Upper lobe of left lung (tissue), 4 donors: ENCODE measurements at regions not wholly inside any gene's neighbourhood (a gene's known extent, or its start where the extent isn't known, plus 50 kb on each side); places are given as distances from the start of the nearest gene placed in this dataset.

Experiments
- POLR2AphosphoS5 ChIP-seq, 2 donors: sonication (generic); formaldehyde crosslinking; IDR thresholded peaks; one replicate each; pipeline ENCODE4 v1.5.1; 2017; ENCODE audit warnings: antibody characterized with exemption in 2 of 2
- TF ChIP-seq, protein P1 (sequence below), 6 experiments: fragments of 450-650 bp in 4 of 6; fragments of 200-600 bp in 2 of 6; sonication (generic) in 2 of 6; IDR thresholded peaks; one replicate each; pipeline ENCODE4 v1.5.1; 2016 to 2019; ENCODE audit warnings: antibody characterized with exemption in 6 of 6

DNA sequence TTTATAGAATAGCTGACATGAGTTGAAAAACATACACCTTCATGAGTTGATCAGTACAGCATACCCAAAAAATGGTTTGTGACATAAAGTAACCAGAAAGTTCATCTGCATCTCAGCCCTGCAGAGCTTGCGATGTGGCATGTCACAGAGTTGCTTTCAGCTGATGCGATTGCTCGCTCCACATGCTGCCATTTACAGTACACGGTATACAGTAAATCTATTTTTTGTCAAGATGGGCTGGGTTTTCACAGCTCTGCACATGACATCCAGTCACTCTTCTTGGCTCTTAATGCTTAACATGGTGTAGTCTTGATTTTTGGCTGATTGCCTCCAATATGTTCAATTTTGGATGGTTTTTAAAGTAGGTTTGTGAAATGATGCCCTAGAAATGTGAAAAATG lies 811.9 kb downstream of the SATB2 start:
- TF ChIP-seq, protein P1, sequence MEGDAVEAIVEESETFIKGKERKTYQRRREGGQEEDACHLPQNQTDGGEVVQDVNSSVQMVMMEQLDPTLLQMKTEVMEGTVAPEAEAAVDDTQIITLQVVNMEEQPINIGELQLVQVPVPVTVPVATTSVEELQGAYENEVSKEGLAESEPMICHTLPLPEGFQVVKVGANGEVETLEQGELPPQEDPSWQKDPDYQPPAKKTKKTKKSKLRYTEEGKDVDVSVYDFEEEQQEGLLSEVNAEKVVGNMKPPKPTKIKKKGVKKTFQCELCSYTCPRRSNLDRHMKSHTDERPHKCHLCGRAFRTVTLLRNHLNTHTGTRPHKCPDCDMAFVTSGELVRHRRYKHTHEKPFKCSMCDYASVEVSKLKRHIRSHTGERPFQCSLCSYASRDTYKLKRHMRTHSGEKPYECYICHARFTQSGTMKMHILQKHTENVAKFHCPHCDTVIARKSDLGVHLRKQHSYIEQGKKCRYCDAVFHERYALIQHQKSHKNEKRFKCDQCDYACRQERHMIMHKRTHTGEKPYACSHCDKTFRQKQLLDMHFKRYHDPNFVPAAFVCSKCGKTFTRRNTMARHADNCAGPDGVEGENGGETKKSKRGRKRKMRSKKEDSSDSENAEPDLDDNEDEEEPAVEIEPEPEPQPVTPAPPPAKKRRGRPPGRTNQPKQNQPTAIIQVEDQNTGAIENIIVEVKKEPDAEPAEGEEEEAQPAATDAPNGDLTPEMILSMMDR (IDR thresholded peaks at IDR 0.05) = no peak
- TF ChIP-seq POLR2AphosphoS5 (IDR thresholded peaks at IDR 0.05) = no peak
